A549 (cell line): ENCODE measurements at regions not wholly inside any gene's neighbourhood (a gene's known extent, or its start where the extent isn't known, plus 50 kb on each side); places are given as distances from the start of the nearest gene placed in this dataset.
A peak's percentile ranks its signal among the peaks of the same experiment; 100 is the strongest.

Source experiments
- ATAC-seq, 2 experiments: fragments of 200-7000 bp in 1 of 2; fragments of >200 bp in 1 of 2; cut with Nextera tagmentation in 1 of 2; cut with Tn5 transposase in 1 of 2; 3 replicates each; pipeline versions ENCODE4 v1.8.0 to v1.9.1; 2018 to 2020; ENCODE audit warnings: mild to moderate bottlenecking in 1 of 2, moderate library complexity in 1 of 2
- CTCF ChIA-PET: fragments of 300-600 bp; sonication (Branson Sonifier 250); formaldehyde crosslinking; extraction: SDS; loops from one replicate; lab custom pipeline; 2021; ENCODE audit warnings: antibody characterized with exemption, inconsistent platforms; lab: Yijun Ruan, JAX
- POLR2A ChIA-PET: fragments of 350-600 bp; formaldehyde crosslinking; extraction: SDS; loops from one replicate; lab custom pipeline; 2021; ENCODE audit warnings: antibody characterized with exemption, inconsistent platforms; lab: Yijun Ruan, JAX
- DNase-seq, 2 experiments: peaks; one replicate each; pipeline versions ENCODE4 v3.0.0 to v3.0.0-alpha.2; 2011 to 2016; ENCODE audit warnings: low read depth in 1 of 2, low spot score in 1 of 2
- FAIRE-seq: peaks from 2 replicates; lab custom pipeline; 2011; peaks lifted over from hg19 to GRCh38; lab: Jason Lieb, UNC
- H3K27ac ChIP-seq, 2 experiments: fragments of >200 bp; sonication (Bioruptor Twin); formaldehyde crosslinking; 3 replicates each; pipeline ENCODE4 v1.5.1; 2016 to 2017
- H3K4me1 ChIP-seq: fragments of >200 bp; sonication (Bioruptor Twin); formaldehyde crosslinking; 3 replicates; pipeline ENCODE4 v1.6.1; 2016
- H3K4me2 ChIP-seq: fragments of >200 bp; sonication (Bioruptor Twin); formaldehyde crosslinking; 3 replicates; pipeline ENCODE4 v1.6.1; 2016
- H3K4me3 ChIP-seq: fragments of >200 bp; sonication (Bioruptor Twin); formaldehyde crosslinking; 3 replicates; pipeline ENCODE4 v1.5.1; 2016
- H3K9me3 ChIP-seq: fragments of >200 bp; sonication (Bioruptor Twin); formaldehyde crosslinking; 3 replicates; pipeline ENCODE4 v1.6.1; 2016
- CEBPB ChIP-seq, 2 experiments: fragments of >200 bp in 1 of 2; sonication (Bioruptor Twin) in 1 of 2; formaldehyde crosslinking in 1 of 2; IDR thresholded peaks; 2 replicates each; pipeline ENCODE4 v1.6.1; 2012 to 2016
- CHD2 ChIP-seq: fragments of 150-350 bp; IDR thresholded peaks from 2 replicates; pipeline ENCODE4 v1.6.1; 2014; ENCODE audit warnings: low read length; ENCODE audit not compliant: partially characterized antibody
- FOSB ChIP-seq: fragments of 250-450 bp; sonication (Bioruptor Pico); IDR thresholded peaks from 2 replicates; pipeline ENCODE4 v1.5.0; 2020; ENCODE audit warnings: mild to moderate bottlenecking, moderate library complexity
- FOSL2 ChIP-seq, 2 experiments: fragments of 450-650 bp in 1 of 2; fragments of >200 bp in 1 of 2; sonication (Bioruptor Twin) in 1 of 2; formaldehyde crosslinking; IDR thresholded peaks; 2 replicates each; pipeline versions ENCODE4 v1.5.0 to v1.6.1; 2016 to 2020; ENCODE audit warnings: mild to moderate bottlenecking in 1 of 2, moderate library complexity in 1 of 2
- HEYL ChIP-seq: fragments of 250-450 bp; sonication (Bioruptor Pico); IDR thresholded peaks from 2 replicates; pipeline ENCODE4 v1.8.0; 2021; ENCODE audit warnings: mild to moderate bottlenecking, moderate library complexity
- HOXA7 ChIP-seq: fragments of 250-450 bp; sonication (Bioruptor Pico); IDR thresholded peaks from 2 replicates; pipeline ENCODE4 v1.5.0; 2020; ENCODE audit warnings: mild to moderate bottlenecking, moderate library complexity
- KDM1A ChIP-seq: fragments of 200-600 bp; sonication (generic); IDR thresholded peaks from 2 replicates; pipeline ENCODE4 v1.6.1; 2016; ENCODE audit warnings: low read depth, mild to moderate bottlenecking
- MAFK ChIP-seq: fragments of 450-650 bp; IDR thresholded peaks from 2 replicates; pipeline ENCODE4 v1.6.1; 2014; ENCODE audit not compliant: partially characterized antibody
- MYC ChIP-seq: IDR thresholded peaks from 2 replicates; pipeline ENCODE4 v1.6.1; 2012; ENCODE audit warnings: mild to moderate bottlenecking, inconsistent platforms, low read length, improper control_type of control experiment, borderline replicate concordance
- NPAS2 ChIP-seq: fragments of 250-450 bp; sonication (Bioruptor Pico); IDR thresholded peaks from 2 replicates; pipeline ENCODE4 v1.8.0; 2022; ENCODE audit warnings: mild to moderate bottlenecking, moderate library complexity, borderline replicate concordance
- NR3C1 ChIP-seq: fragments of >200 bp; sonication (Bioruptor Twin); formaldehyde crosslinking; IDR thresholded peaks from 3 replicates; pipeline ENCODE4 v1.6.1; 2017
- RAD21 ChIP-seq, 2 experiments: fragments of >200 bp in 1 of 2; sonication (Bioruptor Twin) in 1 of 2; formaldehyde crosslinking in 1 of 2; IDR thresholded peaks in 1 of 2; conservative IDR thresholded peaks in 1 of 2; 2 replicates in 1 of 2; 3 replicates in 1 of 2; pipeline ENCODE4 v1.6.1; 2012 to 2018; ENCODE audit warnings: inconsistent platforms in 1 of 2
- RARB ChIP-seq: fragments of 250-450 bp; sonication (Bioruptor Pico); IDR thresholded peaks from 2 replicates; pipeline ENCODE4 v1.8.0; 2021; ENCODE audit warnings: mild to moderate bottlenecking, moderate library complexity
- RCOR1 ChIP-seq: fragments of 150-350 bp; IDR thresholded peaks from 2 replicates; pipeline ENCODE4 v1.6.1; 2014; ENCODE audit warnings: antibody characterized with exemption, low read length, low read depth
- SREBF2 ChIP-seq: fragments of 450-650 bp; IDR thresholded peaks from 2 replicates; pipeline ENCODE4 v1.6.1; 2014; ENCODE audit warnings: mild to moderate bottlenecking, moderate library complexity
- TFCP2L1 ChIP-seq: fragments of 250-450 bp; sonication (Bioruptor Pico); IDR thresholded peaks from 2 replicates; pipeline ENCODE4 v1.5.0; 2021; ENCODE audit warnings: mild to moderate bottlenecking
- TP53 ChIP-seq: fragments of 250-450 bp; sonication (Bioruptor Pico); IDR thresholded peaks from 2 replicates; pipeline ENCODE4 v1.5.0; 2021; ENCODE audit warnings: mild to moderate bottlenecking, moderate library complexity
- ZC3H11A ChIP-seq: fragments of 450-650 bp; IDR thresholded peaks from 2 replicates; pipeline ENCODE4 v1.6.1; 2014; ENCODE audit warnings: antibody characterized with exemption, mild to moderate bottlenecking
- ZSCAN20 ChIP-seq: fragments of 250-450 bp; sonication (Bioruptor Pico); IDR thresholded peaks from 2 replicates; pipeline ENCODE4 v1.8.0; 2022; ENCODE audit warnings: mild to moderate bottlenecking, moderate library complexity
- WGBS: methylation state at CpG from one replicate; pipeline ENCODE4 v1.1.6; 2017; ENCODE audit errors: missing lambda C conversion rate; 5-methylcytosine and 5-hydroxymethylcytosine counted together
- TF ChIP-seq, protein P1 (sequence below): IDR thresholded peaks from 2 replicates; pipeline ENCODE4 v1.6.1; 2012
- TF ChIP-seq, protein P2 (sequence below): fragments of 200-600 bp; sonication (generic); IDR thresholded peaks from 2 replicates; pipeline ENCODE4 v1.6.1; 2016; ENCODE audit warnings: antibody characterized with exemption, mild to moderate bottlenecking, moderate library complexity
- TF ChIP-seq, protein P3 (sequence below): fragments of 250-450 bp; sonication (Bioruptor Pico); IDR thresholded peaks from 2 replicates; pipeline ENCODE4 v1.5.0; 2020; ENCODE audit warnings: low read depth, mild to moderate bottlenecking, moderate library complexity
- TF ChIP-seq, protein P4 (sequence below): IDR thresholded peaks from 2 replicates; pipeline ENCODE4 v1.6.1; 2012

DNA sequence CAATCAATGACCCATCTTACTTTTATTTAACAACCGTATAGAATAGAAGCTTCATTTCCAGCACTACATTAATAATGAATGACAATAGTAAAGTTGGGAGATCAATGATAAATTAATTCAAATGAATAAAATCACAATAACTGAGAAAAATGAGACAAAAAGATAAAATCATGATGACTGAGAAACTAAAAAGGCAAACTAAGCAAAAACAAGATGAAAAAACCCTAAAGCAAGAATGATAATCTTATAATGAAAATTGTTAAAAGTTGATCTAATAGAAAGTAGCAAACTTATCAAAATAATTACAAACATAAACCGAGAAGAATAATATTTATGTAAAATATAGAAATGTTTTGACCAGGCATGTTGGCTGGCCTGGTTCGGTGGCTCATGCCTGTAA is 130.4 kb upstream of the INPP4B start:
- 51% methylated on average over 3 of the region's 3 CpGs for WGBS
- H3K9me3 ChIP-seq: no peaks in the 10 kb centered on the region
- ATAC-seq (no peak), DNase-seq (no peak), FAIRE-seq (no peak)
- ChIA-PET CTCF (no interaction called here), POLR2A (no interaction called here)
- H3K4me3 ChIP-seq: no peak overlapping the region
- no peak for TF ChIP-seq ZC3H11A
- TF ChIP-seq TP53 (CRISPR knock-in tag): no peak
- no peak for TF ChIP-seq RARB
- no peak for TF ChIP-seq ZSCAN20 (CRISPR knock-in tag)
- TF ChIP-seq NR3C1: no peak
- no peak for TF ChIP-seq HOXA7 (CRISPR knock-in tag)
- TF ChIP-seq NPAS2: no peak
- no peak for TF ChIP-seq FOSB (CRISPR knock-in tag)
- H3K4me2 ChIP-seq: no peak overlapping the region
- H3K4me1 ChIP-seq: no peaks in the 10 kb centered on the region
- H3K27ac ChIP-seq: no peak overlapping the region

DNA sequence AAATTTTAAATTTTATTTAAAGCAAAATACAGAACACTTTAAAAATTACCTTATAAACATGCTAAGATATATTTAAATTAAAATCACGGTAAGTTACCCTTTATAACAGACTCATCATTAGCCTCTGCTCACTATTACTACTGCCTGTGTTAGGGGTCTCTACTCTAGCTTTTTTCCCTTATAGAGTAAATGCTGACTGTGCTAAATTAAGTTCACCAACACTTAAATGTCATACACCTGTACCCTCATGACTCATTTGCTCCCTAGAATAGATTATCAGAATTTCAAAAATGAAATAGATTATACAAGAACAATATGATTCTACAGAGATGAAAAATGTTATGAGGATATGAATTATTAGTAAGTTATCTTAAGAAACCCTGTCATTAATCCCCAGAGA is 131.1 kb upstream of the INPP4B start:
- CTCF ChIA-PET: no interaction called here
- FAIRE-seq (no peak), DNase-seq (no peak)

DNA sequence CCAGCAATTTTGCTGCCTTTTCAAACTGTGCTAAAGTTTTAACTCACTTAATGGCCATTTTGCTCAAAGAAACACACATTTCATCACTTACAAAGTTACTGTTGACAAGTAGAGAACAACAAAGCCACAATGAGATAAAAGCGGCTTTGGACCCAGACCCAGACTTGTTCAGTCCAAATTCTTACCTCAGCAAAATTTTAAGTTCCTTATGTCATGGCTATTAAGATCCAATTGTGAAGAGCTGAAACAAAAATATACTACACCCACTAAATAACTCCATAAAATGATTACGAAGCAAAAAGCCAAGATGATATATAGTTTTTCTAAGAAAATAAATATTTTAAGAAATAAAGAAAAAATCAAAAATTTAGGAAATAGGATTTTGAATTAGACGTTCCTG is 137.0 kb upstream of the INPP4B start:
- WGBS: 25% methylated on average over 3 of the region's 3 CpGs
- ATAC-seq: no peak

More for the DNA sequence above, 131.1 kb upstream of the INPP4B start:
- no peak overlapping the region for H3K4me3 ChIP-seq
- H3K9me3 ChIP-seq: no peaks in the 10 kb centered on the region
- POLR2A ChIA-PET: no interaction called here
- no peak overlapping the region for H3K27ac ChIP-seq
- no peak for ATAC-seq
- H3K4me1 ChIP-seq: no peaks in the 10 kb centered on the region
- 49% methylated on average over 1 of the region's 1 CpG for WGBS
- TF ChIP-seq MAFK (peak; percentile 90), SREBF2 (no peak)
- H3K4me2 ChIP-seq: no peak overlapping the region

DNA sequence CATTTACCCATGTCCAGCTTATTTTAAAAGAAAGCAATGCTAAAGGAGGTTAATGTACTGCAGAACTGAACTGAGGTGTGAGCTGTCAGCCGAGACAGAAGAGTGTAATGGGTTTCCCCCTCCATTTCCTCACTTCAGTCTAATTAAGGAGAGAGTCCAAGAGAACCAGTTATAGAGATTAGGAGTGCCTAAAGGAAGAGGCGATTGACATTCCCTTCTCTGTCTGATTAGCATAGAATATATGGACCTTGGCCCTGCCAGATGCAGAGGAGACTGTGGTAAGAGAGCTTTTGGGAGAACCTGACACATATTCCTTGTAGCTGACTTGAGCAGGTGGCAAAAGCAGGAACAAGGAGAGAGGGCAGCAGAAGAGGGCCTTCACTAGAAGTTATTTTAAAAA is 137.5 kb upstream of the INPP4B start:
- TF ChIP-seq MYC (no peak), ZSCAN20 (CRISPR knock-in tag) (no peak), HOXA7 (CRISPR knock-in tag) (no peak), TFCP2L1 (CRISPR knock-in tag) (no peak), CEBPB (IDR thresholded peaks at IDR 0.05) (no peak), FOSB (CRISPR knock-in tag) (no peak), SREBF2 (no peak), FOSL2 (IDR thresholded peaks at IDR 0.05) (no peak), FOSL2 (CRISPR knock-in tag; IDR thresholded peaks at IDR 0.05) (no peak), RAD21 (conservative IDR thresholded peaks at IDR 0.05 in 1 of 2, IDR thresholded peaks at IDR 0.05 in 1 of 2) (no peak), KDM1A (no peak), HEYL (no peak), RCOR1 (no peak), NR3C1 (no peak), CHD2 (no peak), NPAS2 (no peak)
- TF ChIP-seq, protein P1, sequence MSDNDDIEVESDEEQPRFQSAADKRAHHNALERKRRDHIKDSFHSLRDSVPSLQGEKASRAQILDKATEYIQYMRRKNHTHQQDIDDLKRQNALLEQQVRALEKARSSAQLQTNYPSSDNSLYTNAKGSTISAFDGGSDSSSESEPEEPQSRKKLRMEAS: no peak
- TF ChIP-seq, protein P2, sequence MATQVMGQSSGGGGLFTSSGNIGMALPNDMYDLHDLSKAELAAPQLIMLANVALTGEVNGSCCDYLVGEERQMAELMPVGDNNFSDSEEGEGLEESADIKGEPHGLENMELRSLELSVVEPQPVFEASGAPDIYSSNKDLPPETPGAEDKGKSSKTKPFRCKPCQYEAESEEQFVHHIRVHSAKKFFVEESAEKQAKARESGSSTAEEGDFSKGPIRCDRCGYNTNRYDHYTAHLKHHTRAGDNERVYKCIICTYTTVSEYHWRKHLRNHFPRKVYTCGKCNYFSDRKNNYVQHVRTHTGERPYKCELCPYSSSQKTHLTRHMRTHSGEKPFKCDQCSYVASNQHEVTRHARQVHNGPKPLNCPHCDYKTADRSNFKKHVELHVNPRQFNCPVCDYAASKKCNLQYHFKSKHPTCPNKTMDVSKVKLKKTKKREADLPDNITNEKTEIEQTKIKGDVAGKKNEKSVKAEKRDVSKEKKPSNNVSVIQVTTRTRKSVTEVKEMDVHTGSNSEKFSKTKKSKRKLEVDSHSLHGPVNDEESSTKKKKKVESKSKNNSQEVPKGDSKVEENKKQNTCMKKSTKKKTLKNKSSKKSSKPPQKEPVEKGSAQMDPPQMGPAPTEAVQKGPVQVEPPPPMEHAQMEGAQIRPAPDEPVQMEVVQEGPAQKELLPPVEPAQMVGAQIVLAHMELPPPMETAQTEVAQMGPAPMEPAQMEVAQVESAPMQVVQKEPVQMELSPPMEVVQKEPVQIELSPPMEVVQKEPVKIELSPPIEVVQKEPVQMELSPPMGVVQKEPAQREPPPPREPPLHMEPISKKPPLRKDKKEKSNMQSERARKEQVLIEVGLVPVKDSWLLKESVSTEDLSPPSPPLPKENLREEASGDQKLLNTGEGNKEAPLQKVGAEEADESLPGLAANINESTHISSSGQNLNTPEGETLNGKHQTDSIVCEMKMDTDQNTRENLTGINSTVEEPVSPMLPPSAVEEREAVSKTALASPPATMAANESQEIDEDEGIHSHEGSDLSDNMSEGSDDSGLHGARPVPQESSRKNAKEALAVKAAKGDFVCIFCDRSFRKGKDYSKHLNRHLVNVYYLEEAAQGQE: no peak
- TF ChIP-seq, protein P3, sequence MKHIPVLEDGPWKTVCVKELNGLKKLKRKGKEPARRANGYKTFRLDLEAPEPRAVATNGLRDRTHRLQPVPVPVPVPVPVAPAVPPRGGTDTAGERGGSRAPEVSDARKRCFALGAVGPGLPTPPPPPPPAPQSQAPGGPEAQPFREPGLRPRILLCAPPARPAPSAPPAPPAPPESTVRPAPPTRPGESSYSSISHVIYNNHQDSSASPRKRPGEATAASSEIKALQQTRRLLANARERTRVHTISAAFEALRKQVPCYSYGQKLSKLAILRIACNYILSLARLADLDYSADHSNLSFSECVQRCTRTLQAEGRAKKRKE (CRISPR knock-in tag): no peak
- TF ChIP-seq, protein P4, sequence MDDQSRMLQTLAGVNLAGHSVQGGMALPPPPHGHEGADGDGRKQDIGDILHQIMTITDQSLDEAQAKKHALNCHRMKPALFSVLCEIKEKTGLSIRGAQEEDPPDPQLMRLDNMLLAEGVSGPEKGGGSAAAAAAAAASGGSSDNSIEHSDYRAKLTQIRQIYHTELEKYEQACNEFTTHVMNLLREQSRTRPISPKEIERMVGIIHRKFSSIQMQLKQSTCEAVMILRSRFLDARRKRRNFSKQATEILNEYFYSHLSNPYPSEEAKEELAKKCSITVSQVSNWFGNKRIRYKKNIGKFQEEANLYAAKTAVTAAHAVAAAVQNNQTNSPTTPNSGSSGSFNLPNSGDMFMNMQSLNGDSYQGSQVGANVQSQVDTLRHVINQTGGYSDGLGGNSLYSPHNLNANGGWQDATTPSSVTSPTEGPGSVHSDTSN: no peak
- TF ChIP-seq, all 56 proteins: peak for 0

More for the DNA sequence above, 137.0 kb upstream of the INPP4B start:
- TF ChIP-seq MAFK: peak; percentile 35
- TF ChIP-seq NPAS2: no peak
- no peak overlapping the region for H3K4me3 ChIP-seq
- H3K27ac ChIP-seq: no peak overlapping the region
- no peaks in the 10 kb centered on the region for H3K4me1 ChIP-seq
- DNase-seq (no peak), FAIRE-seq (no peak)
- H3K9me3 ChIP-seq: no peaks in the 10 kb centered on the region
- CTCF ChIA-PET: no interaction called here
- no peak overlapping the region for H3K4me2 ChIP-seq
- POLR2A ChIA-PET: no interaction called here

More for the DNA sequence above, 137.5 kb upstream of the INPP4B start:
- 17% methylated on average over 2 of the region's 2 CpGs for WGBS
- no peak for ATAC-seq
- Histone ChIP-seq H3K4me3 (no peak overlapping the region), H3K27ac (no peak overlapping the region), H3K4me1 (no peaks in the 10 kb centered on the region), H3K4me2 (no peak overlapping the region), H3K9me3 (no peaks in the 10 kb centered on the region)
- FAIRE-seq: no peak
- CTCF ChIA-PET: no interaction called here
- DNase-seq: no peak
- POLR2A ChIA-PET: no interaction called here
